ENCODE measurements at regions not wholly inside any gene's neighbourhood (a gene's known extent, or its start where the extent isn't known, plus 50 kb on each side); places are given as distances from the start of the nearest gene placed in this dataset.

GRCh38 chr12:11968048-11968383 lies 102.7 kb upstream of the BCL2L14 start:
- no peak overlapping the region for H3K23ac ChIP-seq (ENCODE audit: low read depth, low read length)
- TF ChIP-seq MAFK (IDR thresholded peaks at IDR 0.05; ENCODE audit: low read depth, low read length) (no peak), ELK1 (IDR thresholded peaks at IDR 0.05; ENCODE audit: borderline replicate concordance, low read depth, low read length) (no peak), MXI1 (IDR thresholded peaks at IDR 0.05; ENCODE audit: borderline replicate concordance, low read depth, low read length) (no peak), CHD1 (IDR thresholded peaks at IDR 0.05; ENCODE audit: low read depth, low read length) (no peak), CTCF (conservative IDR thresholded peaks at IDR 0.05; ENCODE audit: low read depth, low read length) (no peak), BHLHE40 (IDR thresholded peaks at IDR 0.05; ENCODE audit: low read depth, low read length) (no peak), POLR2A (IDR thresholded peaks at IDR 0.05; ENCODE audit: low read depth, low read length) (no peak), RCOR1 (IDR thresholded peaks at IDR 0.05; ENCODE audit: insufficient replicate concordance, low read length) (no peak)
- no peak overlapping the region for H3K4ac ChIP-seq (ENCODE audit: low read depth, low read length)
- H4K5ac ChIP-seq (ENCODE audit: low read depth, low read length) = no peak overlapping the region
- ATAC-seq (ENCODE audit: low read depth) (no peak), DNase-seq (no peak)
- no peak overlapping the region for H3K4me3 ChIP-seq (ENCODE audit: insufficient read depth, low read depth, low read length)
- no peak overlapping the region for H2BK5ac ChIP-seq (ENCODE audit: low read depth, low read length, poor library complexity, severe bottlenecking)
- no peak overlapping the region for H4K91ac ChIP-seq (ENCODE audit: insufficient read depth, low read depth, low read length)
- CTCF ChIA-PET = no interaction called here
- H3K4me1 ChIP-seq (ENCODE audit: control insufficient read depth, insufficient read depth, low read length) = no peaks in the 10 kb centered on the region
- no peak overlapping the region for H2AK9ac ChIP-seq (replicated peaks; ENCODE audit: low read depth, low read length, poor library complexity)
- no TSS peak for BruUV-seq (replicated peaks)
- no peaks in the 10 kb centered on the region for H3K79me1 ChIP-seq (ENCODE audit: low read depth in 1 of 2, low read length in 2 of 2)
- H3K36me3 ChIP-seq (ENCODE audit: control insufficient read depth, insufficient read depth, low read length) = no peaks in the 10 kb centered on the region
- no peaks in the 10 kb centered on the region for H3K9me1 ChIP-seq (ENCODE audit: insufficient read depth, low read length)
- intact Hi-C loops (cut with micrococcal nuclease) = no loop called here
- no peak overlapping the region for H3K14ac ChIP-seq (replicated peaks; ENCODE audit: low read depth, low read length)
- no peak overlapping the region for H3K56ac ChIP-seq (ENCODE audit: extremely low read depth, insufficient read depth, low read length)
- no peak overlapping the region for H3K18ac ChIP-seq (ENCODE audit: low read depth, low read length)
- peaks cover 33% of the 10 kb centered on the region for H3K27me3 ChIP-seq (ENCODE audit: control insufficient read depth, insufficient read depth, low read length)
- no peak overlapping the region for H3K27ac ChIP-seq (ENCODE audit: insufficient read depth, low read length)
- no peak overlapping the region for H3K9ac ChIP-seq (ENCODE audit: low read depth, low read length)
- POLR2A ChIA-PET (ENCODE audit: unreplicated experiment) = no interaction called here
- no peak overlapping the region for H2AFZ ChIP-seq (replicated peaks; ENCODE audit: low read length, poor library complexity)
- H2BK20ac ChIP-seq (ENCODE audit: low read depth, low read length) = no peak overlapping the region
- no peak overlapping the region for H3K4me2 ChIP-seq (ENCODE audit: low read depth, low read length)
- H3K9me3 ChIP-seq (ENCODE audit: control insufficient read depth, insufficient read depth, low read length) = no peaks in the 10 kb centered on the region
- no peak overlapping the region for H4K8ac ChIP-seq (ENCODE audit: low read depth in 2 of 2, low read length in 2 of 2)
- no peak overlapping the region for H2AK5ac ChIP-seq (ENCODE audit: low read depth, low read length)
- in situ Hi-C loops (cut with MboI; ENCODE audit: low sequenced_read_pairs) = no loop called here
- WGBS, 2 experiments (ENCODE audit: extremely low coverage in 2 of 2, insufficient read length in 1 of 2) = 70% methylated on average over 3 of the region's 5 CpGs; no CpG with 5 or more reads in 1 of the 2 experiments
- no peak overlapping the region for H2BK15ac ChIP-seq (ENCODE audit: low read depth, low read length)
- H4K20me1 ChIP-seq (ENCODE audit: insufficient read depth, low read length) = no peaks in the 10 kb centered on the region
- no peak overlapping the region for H2BK120ac ChIP-seq (ENCODE audit: low read depth, low read length)
- dilution Hi-C loops (cut with HindIII; ENCODE audit: low sequenced_read_pairs, unreplicated experiment) = no loop called here

All from IMR-90 (cell line).